Trophoblast cell (in vitro differentiated cells and primary cell): ENCODE measurements at regions not wholly inside any gene's neighbourhood (a gene's known extent, or its start where the extent isn't known, plus 50 kb on each side); places are given as distances from the start of the nearest gene placed in this dataset.
A peak's percentile ranks its signal among the peaks of the same experiment; 100 is the strongest.

Experiments used
- DNase-seq, 2 donors: peaks; one replicate each; pipeline ENCODE4 v3.0.0-alpha.2; 2016
- H2AFZ ChIP-seq: 2 replicates; pipeline ENCODE4 v1.6.1; 2013; ENCODE audit warnings: low read length, moderate library complexity, mild to moderate bottlenecking; ENCODE audit not compliant: insufficient read depth, poor library complexity
- H2AK5ac ChIP-seq: 2 replicates; pipeline ENCODE4 v1.6.1; 2013; ENCODE audit warnings: mild to moderate bottlenecking, low read length
- H2BK120ac ChIP-seq: 2 replicates; pipeline ENCODE4 v1.6.1; 2013; ENCODE audit warnings: low read length, mild to moderate bottlenecking, moderate library complexity; ENCODE audit not compliant: insufficient read depth, poor library complexity
- H2BK12ac ChIP-seq: 2 replicates; pipeline ENCODE4 v1.6.1; 2013; ENCODE audit warnings: mild to moderate bottlenecking, low read length, moderate library complexity
- H2BK5ac ChIP-seq: 2 replicates; pipeline ENCODE4 v1.6.1; 2013; ENCODE audit warnings: low read length, low read depth, moderate library complexity, mild to moderate bottlenecking; ENCODE audit not compliant: poor library complexity
- H3K14ac ChIP-seq: 2 replicates; pipeline ENCODE4 v1.6.1; 2013; ENCODE audit warnings: mild to moderate bottlenecking, low read length
- H3K18ac ChIP-seq: 2 replicates; pipeline ENCODE4 v1.6.1; 2013; ENCODE audit warnings: mild to moderate bottlenecking, low read length
- H3K23ac ChIP-seq: 2 replicates; pipeline ENCODE4 v1.6.1; 2013; ENCODE audit warnings: low read length
- H3K27ac ChIP-seq: 2 replicates; pipeline ENCODE4 v1.5.1; 2013; ENCODE audit warnings: low read depth, mild to moderate bottlenecking, inconsistent platforms, low read length, moderate library complexity
- H3K27me3 ChIP-seq: 2 replicates; pipeline ENCODE4 v1.6.1; 2013; ENCODE audit warnings: inconsistent platforms, mild to moderate bottlenecking, low read length, moderate library complexity; ENCODE audit not compliant: insufficient read depth
- H3K36me3 ChIP-seq, 2 experiments: 1 replicate in 1 of 2; 2 replicates in 1 of 2; pipeline ENCODE4 v1.6.1; 2013; ENCODE audit warnings: low read length in 2 of 2, mild to moderate bottlenecking in 2 of 2, moderate library complexity in 1 of 2; ENCODE audit not compliant: insufficient read depth in 2 of 2, control insufficient read depth in 1 of 2
- H3K4ac ChIP-seq: 2 replicates; pipeline ENCODE4 v1.6.1; 2013; ENCODE audit warnings: low read depth, mild to moderate bottlenecking, low read length, moderate library complexity
- H3K4me1 ChIP-seq, 2 experiments: 1 replicate in 1 of 2; 2 replicates in 1 of 2; pipeline ENCODE4 v1.6.1; 2013; ENCODE audit warnings: low read length in 2 of 2, mild to moderate bottlenecking in 2 of 2, moderate library complexity in 1 of 2; ENCODE audit not compliant: insufficient read depth in 2 of 2, control insufficient read depth in 1 of 2
- H3K4me2 ChIP-seq: 2 replicates; pipeline ENCODE4 v1.6.1; 2013; ENCODE audit warnings: inconsistent platforms, mild to moderate bottlenecking, low read length, moderate library complexity
- H3K4me3 ChIP-seq: 2 replicates; pipeline ENCODE4 v1.5.1; 2013; ENCODE audit warnings: mild to moderate bottlenecking, low read depth, low read length, inconsistent platforms
- H3K79me1 ChIP-seq: one replicate; pipeline ENCODE4 v1.6.1; 2013; ENCODE audit warnings: low read length
- H3K79me2 ChIP-seq: 2 replicates; pipeline ENCODE4 v1.6.1; 2013; ENCODE audit warnings: low read length, mild to moderate bottlenecking; ENCODE audit not compliant: control insufficient read depth, insufficient read depth, poor library complexity
- H3K9ac ChIP-seq: 2 replicates; pipeline ENCODE4 v1.6.1; 2013; ENCODE audit warnings: mild to moderate bottlenecking, low read length
- H3K9me3 ChIP-seq: 2 replicates; pipeline ENCODE4 v1.6.1; 2013; ENCODE audit warnings: low read depth, mild to moderate bottlenecking, control low read depth, inconsistent platforms, low read length; ENCODE audit not compliant: insufficient read depth
- H4K12ac ChIP-seq: 2 replicates; pipeline ENCODE4 v1.6.1; 2013; ENCODE audit warnings: low read depth, mild to moderate bottlenecking, low read length, moderate library complexity
- H4K8ac ChIP-seq: 2 replicates; pipeline ENCODE4 v1.6.1; 2013; ENCODE audit warnings: low read depth, mild to moderate bottlenecking, low read length, moderate library complexity
- H4K91ac ChIP-seq: one replicate; pipeline ENCODE4 v1.6.1; 2013; ENCODE audit warnings: low read depth, mild to moderate bottlenecking, low read length, moderate library complexity
- WGBS: extraction: QIAGEN DNeasy Blood & Tissue Kit; methylation state at CpG from one replicate; pipeline ENCODE4 v1.1.7; 2013; ENCODE audit warnings: missing lambda C conversion rate; ENCODE audit not compliant: insufficient read length, insufficient coverage; ENCODE audit errors: extremely low coverage; 5-methylcytosine and 5-hydroxymethylcytosine counted together

- WGBS, result no CpG with 5 or more reads among the region's 3 CpGs
- H3K27ac ChIP-seq, result no peak overlapping the region
Observed at GRCh38 chr16:62194828-62195227, 158.6 kb upstream of the CDH8 start.

GRCh38 chr16:62190426-62190825 is 154.2 kb upstream of the CDH8 start:
- Histone ChIP-seq H2BK12ac (no peak overlapping the region), H2BK5ac (no peak overlapping the region), H2AK5ac (no peak overlapping the region), H3K36me3 (no peaks in the 10 kb centered on the region), H4K12ac (no peak overlapping the region), H2AFZ (no peak overlapping the region), H4K91ac (no peak overlapping the region), H3K4me1 (no peaks in the 10 kb centered on the region), H2BK120ac (no peak overlapping the region), H3K27me3 (no peaks in the 10 kb centered on the region), H3K4me2 (no peak overlapping the region), H3K14ac (no peak overlapping the region), H3K4ac (no peak overlapping the region), H4K8ac (no peak overlapping the region), H3K27ac (no peak overlapping the region), H3K9me3 (no peaks in the 10 kb centered on the region), H3K4me3 (no peak overlapping the region), H3K79me2 (no peaks in the 10 kb centered on the region), H3K9ac (no peak overlapping the region), H3K18ac (no peak overlapping the region), H3K23ac (no peak overlapping the region), H3K79me1 (no peaks in the 10 kb centered on the region)
- WGBS, result no CpG with 5 or more reads among the region's 2 CpGs
- DNase-seq, result peak in 1 of 2 donors; percentile 3

More at GRCh38 chr16:62194828-62195227, 158.6 kb upstream of the CDH8 start:
- Histone ChIP-seq H3K18ac (no peak overlapping the region), H2BK12ac (no peak overlapping the region), H3K4me3 (no peak overlapping the region), H3K79me2 (no peaks in the 10 kb centered on the region), H3K27me3 (no peaks in the 10 kb centered on the region), H4K12ac (no peak overlapping the region), H3K4me2 (no peak overlapping the region), H3K79me1 (no peaks in the 10 kb centered on the region), H2BK120ac (no peak overlapping the region), H3K4me1 (no peaks in the 10 kb centered on the region), H2AFZ (no peak overlapping the region), H3K4ac (no peak overlapping the region), H3K36me3 (no peaks in the 10 kb centered on the region), H2AK5ac (no peak overlapping the region), H3K23ac (no peak overlapping the region), H3K9ac (no peak overlapping the region), H3K9me3 (no peaks in the 10 kb centered on the region), H4K91ac (no peak overlapping the region), H4K8ac (no peak overlapping the region), H2BK5ac (no peak overlapping the region), H3K14ac (no peak overlapping the region)
- DNase-seq, result no peak

GRCh38 chr16:62177351-62178203 is 141.3 kb upstream of the CDH8 start:
- no CpG with 5 or more reads among the region's 11 CpGs for WGBS
- Histone ChIP-seq H2AK5ac (no peak overlapping the region), H3K79me2 (no peaks in the 10 kb centered on the region), H2BK12ac (no peak overlapping the region), H3K36me3 (no peaks in the 10 kb centered on the region), H2BK120ac (no peak overlapping the region), H3K14ac (no peak overlapping the region), H3K9ac (no peak overlapping the region), H2BK5ac (no peak overlapping the region), H4K91ac (no peak overlapping the region), H3K79me1 (no peaks in the 10 kb centered on the region), H3K4ac (no peak overlapping the region), H3K23ac (no peak overlapping the region), H3K27me3 (no peaks in the 10 kb centered on the region), H4K8ac (no peak overlapping the region), H4K12ac (no peak overlapping the region), H3K18ac (no peak overlapping the region), H3K4me3 (no peak overlapping the region), H3K27ac (no peak overlapping the region), H3K4me1 (no peaks in the 10 kb centered on the region), H3K9me3 (no peaks in the 10 kb centered on the region), H3K4me2 (no peak overlapping the region), H2AFZ (no peak overlapping the region)
- no peak for DNase-seq

- no peak for DNase-seq
- Histone ChIP-seq H2BK12ac (no peak overlapping the region), H2BK5ac (no peak overlapping the region), H3K27ac (no peak overlapping the region), H3K36me3 (no peaks in the 10 kb centered on the region), H3K4ac (no peak overlapping the region), H3K9ac (no peak overlapping the region), H3K27me3 (no peaks in the 10 kb centered on the region), H3K79me1 (no peaks in the 10 kb centered on the region), H4K8ac (no peak overlapping the region), H3K4me3 (no peak overlapping the region), H3K18ac (no peak overlapping the region), H4K91ac (no peak overlapping the region), H4K12ac (no peak overlapping the region), H2AFZ (no peak overlapping the region), H3K23ac (no peak overlapping the region), H2AK5ac (no peak overlapping the region), H3K4me2 (no peak overlapping the region), H3K9me3 (no peaks in the 10 kb centered on the region), H3K4me1 (no peaks in the 10 kb centered on the region), H2BK120ac (no peak overlapping the region), H3K79me2 (no peaks in the 10 kb centered on the region), H3K14ac (no peak overlapping the region)
- WGBS, result no CpG with 5 or more reads among the region's 2 CpGs
Observed at GRCh38 chr16:62170642-62171041, 134.4 kb upstream of the CDH8 start.
